SK-N-SH (cell line): ENCODE measurements at regions not wholly inside any gene's neighbourhood (a gene's known extent, or its start where the extent isn't known, plus 50 kb on each side); places are given as distances from the start of the nearest gene placed in this dataset.

Experiments used
- CTCF ChIA-PET: fragments of 300-600, 350-600 bp; formaldehyde crosslinking; extraction: SDS; loops from one replicate; lab custom pipeline; 2021; lab: Yijun Ruan, JAX
- POLR2A ChIA-PET: fragments of 350-600 bp; sonication (Branson Sonifier 250); formaldehyde crosslinking; extraction: SDS; loops from one replicate; lab custom pipeline; 2020; ENCODE audit warnings: antibody characterized with exemption, inconsistent platforms; lab: Yijun Ruan, JAX
- DNase-seq: peaks from one replicate; pipeline ENCODE4 v3.0.0; 2012
- H2AFZ ChIP-seq: fragments of 200-600 bp; sonication (generic); 2 replicates; pipeline ENCODE4 v1.8.1; 2016; ENCODE audit warnings: antibody characterized with exemption, mild to moderate bottlenecking, low read depth
- H3F3A ChIP-seq: fragments of 200-600 bp; sonication (generic); replicated peaks from 2 replicates; pipeline ENCODE3; 2016; ENCODE audit warnings: antibody characterized with exemption, mild to moderate bottlenecking; ENCODE audit not compliant: insufficient read depth
- H3K27ac ChIP-seq, 2 experiments: fragments of 200-500 bp in 1 of 2; fragments of 200-600 bp in 1 of 2; sonication (Bioruptor generic) in 1 of 2; sonication (generic), shearing (Covaris generic) in 1 of 2; 2 replicates each; pipeline versions ENCODE4 v1.5.1 to v1.6.1; 2014 to 2016; ENCODE audit warnings: low read depth in 2 of 2, inconsistent platforms in 1 of 2, low read length in 1 of 2, mild to moderate bottlenecking in 1 of 2, mixed read lengths in 1 of 2
- H3K27me3 ChIP-seq: fragments of 200-600 bp; sonication (generic), shearing (Covaris generic); 2 replicates; pipeline ENCODE4 v1.6.1; 2016; ENCODE audit warnings: mixed run types; ENCODE audit not compliant: insufficient read depth
- H3K36me3 ChIP-seq, 2 experiments: fragments of 200-500 bp in 1 of 2; fragments of 200-600 bp in 1 of 2; sonication (Bioruptor generic) in 1 of 2; sonication (generic) in 1 of 2; replicated peaks in 1 of 2; 2 replicates each; pipeline versions ENCODE3 to v1.5.1; 2014 to 2016; ENCODE audit warnings: low read length in 1 of 2, mild to moderate bottlenecking in 1 of 2; ENCODE audit not compliant: insufficient read depth in 2 of 2, control insufficient read depth in 1 of 2
- H3K4me1 ChIP-seq, 2 experiments: fragments of 200-500 bp in 1 of 2; fragments of 200-600 bp in 1 of 2; sonication (Bioruptor generic) in 1 of 2; sonication (generic), shearing (Covaris generic) in 1 of 2; 2 replicates each; pipeline versions ENCODE4 v1.5.1 to v1.6.1; 2014 to 2016; ENCODE audit warnings: low read depth in 1 of 2, low read length in 1 of 2, mixed run types in 1 of 2; ENCODE audit not compliant: insufficient read depth in 2 of 2, control insufficient read depth in 1 of 2
- H3K4me2 ChIP-seq: fragments of 200-600 bp; sonication (generic), shearing (Covaris generic); 2 replicates; pipeline ENCODE4 v1.6.1; 2017; ENCODE audit warnings: mixed run types
- H3K4me3 ChIP-seq, 2 experiments: fragments of 200-500 bp in 1 of 2; fragments of 200-600 bp in 1 of 2; sonication (Bioruptor generic) in 1 of 2; sonication (generic), shearing (Covaris generic) in 1 of 2; 2 replicates each; pipeline versions ENCODE4 v1.5.1 to v1.8.1; 2014 to 2016; ENCODE audit warnings: low read depth in 2 of 2, inconsistent platforms in 1 of 2, low read length in 1 of 2, mild to moderate bottlenecking in 1 of 2, mixed read lengths in 1 of 2, moderate library complexity in 1 of 2
- H3K79me2 ChIP-seq: fragments of 200-600 bp; sonication (generic); 2 replicates; pipeline ENCODE4 v1.8.1; 2017; ENCODE audit warnings: mild to moderate bottlenecking; ENCODE audit not compliant: insufficient read depth
- H3K9ac ChIP-seq: fragments of 200-600 bp; sonication (generic); 2 replicates; pipeline ENCODE4 v1.6.1; 2017; ENCODE audit warnings: mixed run types
- H3K9me2 ChIP-seq: fragments of 200-600 bp; sonication (generic); 2 replicates; pipeline ENCODE4 v1.6.1; 2017; ENCODE audit warnings: mixed run types
- H3K9me3 ChIP-seq: fragments of 200-600 bp; sonication (generic); 2 replicates; pipeline ENCODE4 v1.6.1; 2017; ENCODE audit warnings: mixed run types, mild to moderate bottlenecking, moderate library complexity
- H4K20me1 ChIP-seq: fragments of 200-600 bp; sonication (generic); 2 replicates; pipeline ENCODE4 v1.6.1; 2017; ENCODE audit warnings: mild to moderate bottlenecking, mixed run types; ENCODE audit not compliant: insufficient read depth
- CHD2 ChIP-seq: fragments of 150-350 bp; IDR thresholded peaks from 2 replicates; pipeline ENCODE4 v1.6.1; 2018; ENCODE audit warnings: low read length; ENCODE audit not compliant: partially characterized antibody
- ELF1 ChIP-seq: IDR thresholded peaks from 2 replicates; pipeline ENCODE4 v1.4.0; 2012
- EP300 ChIP-seq, 2 experiments: IDR thresholded peaks; 2 replicates each; pipeline versions ENCODE4 v1.4.0 to v1.6.1; 2012; ENCODE audit warnings: borderline replicate concordance in 1 of 2, low read depth in 1 of 2, low read length in 1 of 2
- FOXJ3 ChIP-seq: sonication (generic); formaldehyde crosslinking; IDR thresholded peaks from 2 replicates; pipeline ENCODE4 v1.5.1; 2020; ENCODE audit warnings: mild to moderate bottlenecking, missing genetic modification reagents
- FOXM1 ChIP-seq: IDR thresholded peaks from 2 replicates; pipeline ENCODE4 v1.4.0; 2012; ENCODE audit warnings: low read depth, mild to moderate bottlenecking
- MXI1 ChIP-seq: IDR thresholded peaks from 2 replicates; pipeline ENCODE4 v1.6.1; 2012; ENCODE audit warnings: mild to moderate bottlenecking, low read depth, low read length, improper control_type of control experiment
- NFIC ChIP-seq: IDR thresholded peaks from 2 replicates; pipeline ENCODE4 v1.4.0; 2012; ENCODE audit warnings: borderline replicate concordance
- RCOR1 ChIP-seq: fragments of 150-350 bp; IDR thresholded peaks from 2 replicates; pipeline ENCODE4 v1.6.1; 2017; ENCODE audit warnings: antibody characterized with exemption, low read length
- RFX5 ChIP-seq: IDR thresholded peaks from 2 replicates; pipeline ENCODE4 v1.6.1; 2012; ENCODE audit warnings: mild to moderate bottlenecking, improper control_type of control experiment, low read length
- SIN3A ChIP-seq: IDR thresholded peaks from 2 replicates; pipeline ENCODE4 v1.6.1; 2012; ENCODE audit warnings: low read depth, mild to moderate bottlenecking, low read length, moderate library complexity, borderline replicate concordance
- TCF12 ChIP-seq: IDR thresholded peaks from 2 replicates; pipeline ENCODE4 v1.4.0; 2012
- YY1 ChIP-seq: IDR thresholded peaks from 2 replicates; pipeline ENCODE4 v1.4.0; 2012; ENCODE audit warnings: low read depth, mild to moderate bottlenecking
- WGBS: methylation state at CpG from one replicate; pipeline ENCODE4 v1.1.6; 2017; ENCODE audit warnings: low lambda C conversion rate; 5-methylcytosine and 5-hydroxymethylcytosine counted together
- TF ChIP-seq, protein P1 (sequence below): IDR thresholded peaks from 2 replicates; pipeline ENCODE4 v1.4.0; 2012; ENCODE audit warnings: low read depth, borderline replicate concordance
- TF ChIP-seq, protein P2 (sequence below): fragments of 200-600 bp; sonication (generic); IDR thresholded peaks from 2 replicates; pipeline ENCODE4 v1.6.1; 2017; ENCODE audit warnings: antibody characterized with exemption, mild to moderate bottlenecking, moderate library complexity
- TF ChIP-seq, protein P3 (sequence below): fragments of 150-350 bp; IDR thresholded peaks from 2 replicates; pipeline ENCODE4 v1.6.1; 2017; ENCODE audit warnings: antibody characterized with exemption, low read length, low read depth, borderline replicate concordance
- TF ChIP-seq, protein P4 (sequence below): fragments of 150-350 bp; IDR thresholded peaks from 2 replicates; pipeline ENCODE4 v1.6.1; 2016; ENCODE audit warnings: mild to moderate bottlenecking, low read depth, low read length
- TF ChIP-seq, protein P5 (sequence below): IDR thresholded peaks from 2 replicates; pipeline ENCODE4 v1.6.1; 2012; ENCODE audit warnings: mild to moderate bottlenecking, low read depth, low read length, moderate library complexity

DNA sequence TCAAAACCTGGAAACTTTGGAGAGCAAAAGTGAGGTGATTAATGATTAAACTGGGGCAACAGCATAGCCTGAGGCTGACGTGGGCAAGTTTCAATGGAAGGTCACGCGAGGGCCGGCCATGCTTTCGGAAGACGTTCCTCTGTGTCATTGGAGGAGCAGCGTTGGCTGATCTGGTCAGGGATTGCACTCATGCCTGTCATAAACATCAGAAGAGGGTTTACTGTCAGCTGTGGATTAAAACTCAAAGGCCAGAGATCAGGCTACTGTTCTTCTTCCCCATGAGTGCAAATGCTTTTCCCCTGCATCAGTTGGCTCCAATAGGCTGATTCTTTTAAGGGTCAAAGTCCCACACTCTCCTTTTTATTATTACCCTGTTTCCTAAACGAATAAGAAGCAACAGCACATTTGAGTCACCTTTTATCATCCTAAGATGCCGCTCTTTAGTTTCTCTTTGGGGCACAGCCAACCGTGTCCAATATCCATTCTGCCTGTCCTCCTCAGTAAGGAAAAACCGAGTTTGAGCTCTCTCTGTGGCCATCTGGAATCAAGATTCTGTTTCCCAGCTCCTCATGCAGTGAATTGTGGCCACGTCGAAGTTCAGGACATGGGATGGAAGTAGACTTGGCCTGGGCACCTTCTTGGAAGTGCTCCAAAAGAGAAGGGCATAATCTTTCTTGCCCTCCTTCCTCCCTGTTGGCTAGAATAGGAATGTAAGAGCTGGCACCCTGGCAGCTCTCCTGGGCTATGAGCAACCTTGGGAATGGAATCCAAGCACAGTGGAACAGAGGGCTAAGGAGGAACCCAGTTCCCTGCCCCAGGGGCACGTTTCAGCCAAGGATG lies 62.5 kb upstream of the INSIG1 start:
- DNase-seq, result no peak
- Histone ChIP-seq H4K20me1 (no peaks in the 10 kb centered on the region), H3K79me2 (no peaks in the 10 kb centered on the region), H3K36me3 (no peaks in the 10 kb centered on the region), H3K27me3 (no peaks in the 10 kb centered on the region; the same call in 1 of the 2 replicates), H3K9ac (no peak overlapping the region), H3K9me3 (no peaks in the 10 kb centered on the region), H3K9me2 (no peaks in the 10 kb centered on the region), H3F3A (no peaks in the 10 kb centered on the region), H3K4me3 (no peak overlapping the region), H2AFZ (no peak overlapping the region), H3K4me2 (no peak overlapping the region), H3K4me1 (peaks cover 5 to 16% of the 10 kb centered on the region in 2 experiments; a peak in 2 of 4 replicates), H3K27ac (no peak overlapping the region)
- CTCF ChIA-PET, result interaction anchor here (1.0 to 8.1 kb wide), 7 partner anchors 11 to 108 kb away, joined by 3 to 63 read pairs (median 4); no protein-coding TSS in a partner anchor
- no peak for TF ChIP-seq NFIC
- TF ChIP-seq, protein P1, sequence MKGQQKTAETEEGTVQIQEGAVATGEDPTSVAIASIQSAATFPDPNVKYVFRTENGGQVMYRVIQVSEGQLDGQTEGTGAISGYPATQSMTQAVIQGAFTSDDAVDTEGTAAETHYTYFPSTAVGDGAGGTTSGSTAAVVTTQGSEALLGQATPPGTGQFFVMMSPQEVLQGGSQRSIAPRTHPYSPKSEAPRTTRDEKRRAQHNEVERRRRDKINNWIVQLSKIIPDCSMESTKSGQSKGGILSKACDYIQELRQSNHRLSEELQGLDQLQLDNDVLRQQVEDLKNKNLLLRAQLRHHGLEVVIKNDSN, result no peak
- TF ChIP-seq, protein P2, sequence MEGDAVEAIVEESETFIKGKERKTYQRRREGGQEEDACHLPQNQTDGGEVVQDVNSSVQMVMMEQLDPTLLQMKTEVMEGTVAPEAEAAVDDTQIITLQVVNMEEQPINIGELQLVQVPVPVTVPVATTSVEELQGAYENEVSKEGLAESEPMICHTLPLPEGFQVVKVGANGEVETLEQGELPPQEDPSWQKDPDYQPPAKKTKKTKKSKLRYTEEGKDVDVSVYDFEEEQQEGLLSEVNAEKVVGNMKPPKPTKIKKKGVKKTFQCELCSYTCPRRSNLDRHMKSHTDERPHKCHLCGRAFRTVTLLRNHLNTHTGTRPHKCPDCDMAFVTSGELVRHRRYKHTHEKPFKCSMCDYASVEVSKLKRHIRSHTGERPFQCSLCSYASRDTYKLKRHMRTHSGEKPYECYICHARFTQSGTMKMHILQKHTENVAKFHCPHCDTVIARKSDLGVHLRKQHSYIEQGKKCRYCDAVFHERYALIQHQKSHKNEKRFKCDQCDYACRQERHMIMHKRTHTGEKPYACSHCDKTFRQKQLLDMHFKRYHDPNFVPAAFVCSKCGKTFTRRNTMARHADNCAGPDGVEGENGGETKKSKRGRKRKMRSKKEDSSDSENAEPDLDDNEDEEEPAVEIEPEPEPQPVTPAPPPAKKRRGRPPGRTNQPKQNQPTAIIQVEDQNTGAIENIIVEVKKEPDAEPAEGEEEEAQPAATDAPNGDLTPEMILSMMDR, result no peak
- no peak for TF ChIP-seq MXI1
- no peak for TF ChIP-seq RFX5
- TF ChIP-seq, protein P3, sequence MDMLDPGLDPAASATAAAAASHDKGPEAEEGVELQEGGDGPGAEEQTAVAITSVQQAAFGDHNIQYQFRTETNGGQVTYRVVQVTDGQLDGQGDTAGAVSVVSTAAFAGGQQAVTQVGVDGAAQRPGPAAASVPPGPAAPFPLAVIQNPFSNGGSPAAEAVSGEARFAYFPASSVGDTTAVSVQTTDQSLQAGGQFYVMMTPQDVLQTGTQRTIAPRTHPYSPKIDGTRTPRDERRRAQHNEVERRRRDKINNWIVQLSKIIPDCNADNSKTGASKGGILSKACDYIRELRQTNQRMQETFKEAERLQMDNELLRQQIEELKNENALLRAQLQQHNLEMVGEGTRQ, result no peak
- WGBS, result 69% methylated on average over 14 of the region's 14 CpGs
- POLR2A ChIA-PET, result interaction anchor here (0.5 to 0.8 kb wide), 2 partner anchors 17 to 21 kb away, joined by 3 read pairs; no protein-coding TSS in a partner anchor

DNA sequence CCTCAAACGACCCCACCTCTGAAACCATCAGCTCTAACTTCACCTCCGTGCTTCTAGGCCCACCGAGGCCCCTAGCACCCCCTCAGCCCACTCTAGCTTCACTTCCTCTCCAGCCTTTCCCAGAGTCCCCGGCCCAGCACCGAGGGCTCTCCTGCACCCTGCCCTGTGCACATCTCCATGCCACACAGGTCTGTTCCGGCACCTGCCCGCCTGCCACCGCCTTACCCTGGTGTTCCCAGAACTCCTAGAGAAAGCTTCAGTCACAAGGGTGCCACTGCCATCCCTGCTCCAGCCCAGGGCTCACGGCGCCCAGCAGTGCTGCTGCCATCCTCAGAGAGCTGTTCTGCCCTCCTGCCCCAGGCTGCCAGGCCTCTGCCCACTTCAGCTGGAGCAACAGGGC lies 61.3 kb upstream of the INSIG1 start:
- Histone ChIP-seq H3K79me2 (no peaks in the 10 kb centered on the region), H3K4me1 (peaks cover 0 to 18% of the 10 kb centered on the region in 2 experiments; a peak in 1 of 4 replicates), H3K9me2 (no peaks in the 10 kb centered on the region), H3K36me3 (no peaks in the 10 kb centered on the region), H3K27ac (no peak overlapping the region), H4K20me1 (no peaks in the 10 kb centered on the region), H3K27me3 (no peaks in the 10 kb centered on the region; the same call in 1 of the 2 replicates), H3K4me2 (no peak overlapping the region), H3K9me3 (no peaks in the 10 kb centered on the region), H3K9ac (no peak overlapping the region), H3K4me3 (no peak overlapping the region), H2AFZ (no peak overlapping the region), H3F3A (no peaks in the 10 kb centered on the region)
- 68% methylated on average over 10 of the region's 10 CpGs for WGBS
- ChIA-PET POLR2A (no interaction called here), CTCF (interaction anchor here (0.9 to 8.1 kb wide), 9 partner anchors 8 to 309 kb away, joined by 3 to 63 read pairs (median 4); no protein-coding TSS in a partner anchor)
- no peak for TF ChIP-seq RFX5
- TF ChIP-seq RCOR1, result no peak
- TF ChIP-seq TCF12, result no peak
- TF ChIP-seq FOXJ3 (CRISPR knock-in tag), result no peak
- no peak for TF ChIP-seq FOXM1
- TF ChIP-seq, protein P4, sequence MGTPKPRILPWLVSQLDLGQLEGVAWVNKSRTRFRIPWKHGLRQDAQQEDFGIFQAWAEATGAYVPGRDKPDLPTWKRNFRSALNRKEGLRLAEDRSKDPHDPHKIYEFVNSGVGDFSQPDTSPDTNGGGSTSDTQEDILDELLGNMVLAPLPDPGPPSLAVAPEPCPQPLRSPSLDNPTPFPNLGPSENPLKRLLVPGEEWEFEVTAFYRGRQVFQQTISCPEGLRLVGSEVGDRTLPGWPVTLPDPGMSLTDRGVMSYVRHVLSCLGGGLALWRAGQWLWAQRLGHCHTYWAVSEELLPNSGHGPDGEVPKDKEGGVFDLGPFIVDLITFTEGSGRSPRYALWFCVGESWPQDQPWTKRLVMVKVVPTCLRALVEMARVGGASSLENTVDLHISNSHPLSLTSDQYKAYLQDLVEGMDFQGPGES, result no peak
- TF ChIP-seq CHD2, result no peak
- TF ChIP-seq EP300 (IDR thresholded peaks at IDR 0.05; ENCODE audit: borderline replicate concordance in 1 of 2, low read depth in 1 of 2, low read length in 1 of 2), result no peak
- TF ChIP-seq SIN3A, result no peak
- TF ChIP-seq, protein P5, sequence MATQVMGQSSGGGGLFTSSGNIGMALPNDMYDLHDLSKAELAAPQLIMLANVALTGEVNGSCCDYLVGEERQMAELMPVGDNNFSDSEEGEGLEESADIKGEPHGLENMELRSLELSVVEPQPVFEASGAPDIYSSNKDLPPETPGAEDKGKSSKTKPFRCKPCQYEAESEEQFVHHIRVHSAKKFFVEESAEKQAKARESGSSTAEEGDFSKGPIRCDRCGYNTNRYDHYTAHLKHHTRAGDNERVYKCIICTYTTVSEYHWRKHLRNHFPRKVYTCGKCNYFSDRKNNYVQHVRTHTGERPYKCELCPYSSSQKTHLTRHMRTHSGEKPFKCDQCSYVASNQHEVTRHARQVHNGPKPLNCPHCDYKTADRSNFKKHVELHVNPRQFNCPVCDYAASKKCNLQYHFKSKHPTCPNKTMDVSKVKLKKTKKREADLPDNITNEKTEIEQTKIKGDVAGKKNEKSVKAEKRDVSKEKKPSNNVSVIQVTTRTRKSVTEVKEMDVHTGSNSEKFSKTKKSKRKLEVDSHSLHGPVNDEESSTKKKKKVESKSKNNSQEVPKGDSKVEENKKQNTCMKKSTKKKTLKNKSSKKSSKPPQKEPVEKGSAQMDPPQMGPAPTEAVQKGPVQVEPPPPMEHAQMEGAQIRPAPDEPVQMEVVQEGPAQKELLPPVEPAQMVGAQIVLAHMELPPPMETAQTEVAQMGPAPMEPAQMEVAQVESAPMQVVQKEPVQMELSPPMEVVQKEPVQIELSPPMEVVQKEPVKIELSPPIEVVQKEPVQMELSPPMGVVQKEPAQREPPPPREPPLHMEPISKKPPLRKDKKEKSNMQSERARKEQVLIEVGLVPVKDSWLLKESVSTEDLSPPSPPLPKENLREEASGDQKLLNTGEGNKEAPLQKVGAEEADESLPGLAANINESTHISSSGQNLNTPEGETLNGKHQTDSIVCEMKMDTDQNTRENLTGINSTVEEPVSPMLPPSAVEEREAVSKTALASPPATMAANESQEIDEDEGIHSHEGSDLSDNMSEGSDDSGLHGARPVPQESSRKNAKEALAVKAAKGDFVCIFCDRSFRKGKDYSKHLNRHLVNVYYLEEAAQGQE, result no peak
- no peak for TF ChIP-seq YY1
- TF ChIP-seq, protein P1, result no peak
- no peak for TF ChIP-seq ELF1
- DNase-seq, result no peak
